Neuronal stem cell (in vitro differentiated cells): ENCODE measurements at regions not wholly inside any gene's neighbourhood (a gene's known extent, or its start where the extent isn't known, plus 50 kb on each side); places are given as distances from the start of the nearest gene placed in this dataset.

Source experiments
- DNase-seq: peaks from one replicate; pipeline ENCODE4 v3.0.0-alpha.2; 2013; ENCODE audit warnings: low spot score
- H2AFZ ChIP-seq: one replicate; pipeline ENCODE4 v1.6.1; 2013; ENCODE audit warnings: mild to moderate bottlenecking, low read length, inconsistent platforms
- H2AK5ac ChIP-seq: 2 replicates; pipeline ENCODE4 v1.6.1; 2013; ENCODE audit warnings: low read depth, mild to moderate bottlenecking, inconsistent platforms, low read length, moderate library complexity, mixed read lengths
- H2BK120ac ChIP-seq: 2 replicates; pipeline ENCODE4 v1.6.1; 2013; ENCODE audit warnings: low read depth, mild to moderate bottlenecking, inconsistent platforms, low read length, moderate library complexity, mixed read lengths
- H2BK12ac ChIP-seq: one replicate; pipeline ENCODE4 v1.6.1; 2013; ENCODE audit warnings: low read length, inconsistent platforms
- H2BK15ac ChIP-seq: 2 replicates; pipeline ENCODE4 v1.6.1; 2013; ENCODE audit warnings: mild to moderate bottlenecking, low read length, inconsistent platforms, mixed read lengths
- H2BK5ac ChIP-seq: one replicate; pipeline ENCODE4 v1.6.1; 2013; ENCODE audit warnings: inconsistent platforms, mild to moderate bottlenecking, low read length, moderate library complexity
- H3K14ac ChIP-seq: one replicate; pipeline ENCODE4 v1.6.1; 2013; ENCODE audit warnings: low read length, inconsistent platforms
- H3K18ac ChIP-seq: 2 replicates; pipeline ENCODE4 v1.6.1; 2013; ENCODE audit warnings: low read length, inconsistent platforms
- H3K23ac ChIP-seq: 2 replicates; pipeline ENCODE4 v1.6.1; 2013; ENCODE audit warnings: low read depth, mild to moderate bottlenecking, mixed read lengths, low read length, inconsistent platforms; ENCODE audit not compliant: poor library complexity
- H3K27ac ChIP-seq: replicated peaks from 3 replicates; pipeline ENCODE4 v1.5.1; 2013; ENCODE audit warnings: low read length, inconsistent platforms
- H3K27me3 ChIP-seq, 3 experiments: 2 replicates each; pipeline ENCODE4 v1.6.1; 2013; ENCODE audit warnings: low read length in 3 of 3, mild to moderate bottlenecking in 2 of 3, inconsistent platforms in 1 of 3, low read depth in 1 of 3, mixed read lengths in 1 of 3, moderate library complexity in 1 of 3; ENCODE audit not compliant: control insufficient read depth in 3 of 3, insufficient read depth in 3 of 3
- H3K36me3 ChIP-seq, 2 donors: replicated peaks in 1 of 2; 2 replicates each; pipeline ENCODE4 v1.6.1; 2013; ENCODE audit warnings: low read length in 2 of 2; ENCODE audit not compliant: control insufficient read depth in 2 of 2, insufficient read depth in 2 of 2
- H3K4ac ChIP-seq: 2 replicates; pipeline ENCODE4 v1.6.1; 2013; ENCODE audit warnings: inconsistent platforms, mild to moderate bottlenecking, low read length, moderate library complexity
- H3K4me1 ChIP-seq, 2 donors: 1 replicate in 1 of 2; 2 replicates in 1 of 2; pipeline ENCODE4 v1.6.1; 2013; ENCODE audit warnings: low read length in 2 of 2, low read depth in 1 of 2; ENCODE audit not compliant: control insufficient read depth in 2 of 2, insufficient read depth in 1 of 2
- H3K4me2 ChIP-seq: one replicate; pipeline ENCODE4 v1.6.1; 2013; ENCODE audit warnings: mild to moderate bottlenecking, low read length, inconsistent platforms; ENCODE audit not compliant: insufficient read depth, poor library complexity, severe bottlenecking
- H3K4me3 ChIP-seq, 2 donors: 2 replicates each; pipeline ENCODE4 v1.5.1; 2013; ENCODE audit warnings: low read length in 2 of 2, mild to moderate bottlenecking in 2 of 2, inconsistent platforms in 1 of 2, moderate library complexity in 1 of 2
- H3K79me1 ChIP-seq: one replicate; pipeline ENCODE4 v1.6.1; 2013; ENCODE audit warnings: low read depth, mild to moderate bottlenecking, inconsistent platforms, low read length, moderate library complexity
- H3K9ac ChIP-seq: one replicate; pipeline ENCODE4 v1.6.1; 2013; ENCODE audit warnings: mild to moderate bottlenecking, low read depth, low read length, inconsistent platforms; ENCODE audit not compliant: poor library complexity
- H3K9me3 ChIP-seq, 2 donors: replicated peaks in 1 of 2; 2 replicates each; pipeline versions ENCODE3 to v1.6.1; 2013; ENCODE audit warnings: low read length in 2 of 2, mild to moderate bottlenecking in 2 of 2, inconsistent platforms in 1 of 2, low read depth in 1 of 2, mixed read lengths in 1 of 2, moderate library complexity in 1 of 2; ENCODE audit not compliant: control insufficient read depth in 2 of 2, insufficient read depth in 1 of 2
- H4K8ac ChIP-seq: one replicate; pipeline ENCODE4 v1.6.1; 2013; ENCODE audit warnings: low read depth, mild to moderate bottlenecking, inconsistent platforms, low read length, moderate library complexity
- H4K91ac ChIP-seq: one replicate; pipeline ENCODE4 v1.6.1; 2013; ENCODE audit warnings: low read length, low read depth, mild to moderate bottlenecking, inconsistent platforms; ENCODE audit not compliant: poor library complexity
- WGBS, 2 donors: extraction: QIAGEN DNeasy Blood & Tissue Kit; methylation state at CpG; one replicate each; pipeline ENCODE4 v1.1.7; 2013; ENCODE audit warnings: missing lambda C conversion rate in 2 of 2, mixed read lengths in 1 of 2; ENCODE audit not compliant: insufficient read length in 2 of 2, insufficient replicate concordance in 1 of 2; ENCODE audit errors: extremely low coverage in 2 of 2; 5-methylcytosine and 5-hydroxymethylcytosine counted together

DNA sequence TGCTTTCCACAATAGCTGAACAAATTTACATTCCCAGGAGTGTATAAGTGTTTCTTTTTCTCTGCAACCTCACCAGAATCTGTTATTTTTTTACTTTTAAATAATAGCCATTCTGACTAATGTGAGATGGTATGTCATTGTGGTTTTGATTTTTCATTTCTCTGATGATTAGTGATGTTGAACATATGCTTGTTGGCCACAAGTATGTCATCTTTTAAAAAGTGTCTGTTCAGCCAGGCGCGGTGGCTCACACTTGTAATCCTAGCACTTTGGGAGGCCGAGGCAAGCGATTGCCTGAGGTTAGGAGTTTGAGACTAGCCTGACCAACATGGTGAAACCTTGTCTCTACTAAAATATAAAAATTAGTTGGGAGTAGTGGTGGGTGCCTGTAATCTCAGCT, 619.3 kb downstream of the SI start:
- no peak for DNase-seq
- Histone ChIP-seq H3K4me3 (no peak overlapping the region), H2BK120ac (no peak overlapping the region), H2BK12ac (no peak overlapping the region), H3K79me1 (no peaks in the 10 kb centered on the region), H2BK5ac (no peak overlapping the region), H4K91ac (no peak overlapping the region), H2AFZ (no peak overlapping the region), H3K27ac (no peak overlapping the region), H3K36me3 (no peaks in the 10 kb centered on the region), H3K9ac (no peak overlapping the region), H3K14ac (no peak overlapping the region), H3K4me1 (no peaks in the 10 kb centered on the region), H3K23ac (no peak overlapping the region), H2AK5ac (no peak overlapping the region), H3K9me3 (no peaks in the 10 kb centered on the region), H3K4me2 (no peak overlapping the region), H4K8ac (no peak overlapping the region), H2BK15ac (no peak overlapping the region), H3K18ac (no peak overlapping the region), H3K27me3 (no peaks in the 10 kb centered on the region), H3K4ac (no peak overlapping the region)
- WGBS, 2 donors, result no CpG with 5 or more reads among the region's 4 CpGs

DNA sequence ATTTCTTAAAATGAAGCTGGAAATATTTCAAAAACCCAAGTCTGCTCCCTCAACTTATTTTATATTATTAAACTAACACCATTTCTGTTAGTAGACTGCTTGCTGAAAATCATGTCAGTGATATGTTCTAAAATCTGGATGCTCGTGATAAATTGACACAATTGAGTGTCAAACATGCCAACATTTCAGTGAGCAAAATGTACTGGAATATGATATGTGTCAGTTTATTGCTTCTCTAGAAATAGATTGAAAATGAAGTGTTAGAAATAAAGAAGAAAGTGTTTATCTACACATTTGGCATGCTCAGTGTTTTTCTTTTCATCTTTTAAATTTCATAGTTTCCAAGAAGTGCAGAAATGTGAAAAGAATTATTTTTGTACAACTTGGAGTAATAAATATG, 624.6 kb downstream of the SI start:
- H3K4ac ChIP-seq, result no peak overlapping the region
- H2AFZ ChIP-seq, result no peak overlapping the region
- no CpG with 5 or more reads among the region's 1 CpG for WGBS, 2 donors
- H3K27ac ChIP-seq, result no peak overlapping the region
- no peak for DNase-seq
- no peak overlapping the region for H2BK120ac ChIP-seq
- no peak overlapping the region for H4K91ac ChIP-seq
- no peak overlapping the region for H2BK15ac ChIP-seq
- H3K23ac ChIP-seq, result no peak overlapping the region
- H3K27me3 ChIP-seq, result no peaks in the 10 kb centered on the region
- H2BK5ac ChIP-seq, result no peak overlapping the region
- H3K4me1 ChIP-seq, result no peaks in the 10 kb centered on the region
- H4K8ac ChIP-seq, result no peak overlapping the region
- no peak overlapping the region for H3K14ac ChIP-seq
- no peaks in the 10 kb centered on the region for H3K79me1 ChIP-seq
- no peak overlapping the region for H3K4me2 ChIP-seq
- H3K36me3 ChIP-seq, result no peaks in the 10 kb centered on the region
- no peak overlapping the region for H3K9ac ChIP-seq
- no peak overlapping the region for H3K4me3 ChIP-seq
- no peak overlapping the region for H2BK12ac ChIP-seq
- no peaks in the 10 kb centered on the region for H3K9me3 ChIP-seq
- no peak overlapping the region for H2AK5ac ChIP-seq
- H3K18ac ChIP-seq, result no peak overlapping the region

DNA sequence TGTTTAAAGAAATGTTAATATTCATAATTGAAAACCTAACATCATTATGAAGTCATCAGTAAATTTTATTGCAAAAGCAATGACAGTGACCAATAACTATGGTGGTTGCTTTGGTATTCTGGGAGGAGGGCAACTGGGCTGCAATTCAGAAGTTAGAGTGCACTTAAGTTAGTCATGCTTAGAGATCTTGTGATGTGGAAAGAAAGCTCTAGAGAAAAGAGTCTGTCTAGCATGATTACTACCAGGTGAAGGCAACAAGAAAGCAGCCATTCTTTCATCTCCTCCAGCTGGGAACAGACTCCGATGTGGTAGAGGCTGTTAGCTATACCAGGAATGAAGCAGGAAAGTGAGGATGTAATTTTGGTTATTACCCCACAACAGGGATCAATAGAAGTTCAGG, 625.6 kb downstream of the SI start:
- H3K9me3 ChIP-seq, result peaks cover 0 to 4% of the 10 kb centered on the region in 2 donors
- no peaks in the 10 kb centered on the region for H3K27me3 ChIP-seq
- H4K8ac ChIP-seq, result no peak overlapping the region
- no peaks in the 10 kb centered on the region for H3K79me1 ChIP-seq
- no peak for DNase-seq
- H3K14ac ChIP-seq, result no peak overlapping the region
- H3K18ac ChIP-seq, result no peak overlapping the region
- no peaks in the 10 kb centered on the region for H3K36me3 ChIP-seq
- H2BK15ac ChIP-seq, result no peak overlapping the region
- H3K4ac ChIP-seq, result no peak overlapping the region
- no CpG with 5 or more reads among the region's 1 CpG for WGBS, 2 donors
- H3K4me2 ChIP-seq, result no peak overlapping the region
- H3K4me1 ChIP-seq, result no peaks in the 10 kb centered on the region
- H3K23ac ChIP-seq, result no peak overlapping the region
- H2BK120ac ChIP-seq, result no peak overlapping the region
- H2AFZ ChIP-seq, result no peak overlapping the region
- no peak overlapping the region for H4K91ac ChIP-seq
- H3K4me3 ChIP-seq, result no peak overlapping the region
- no peak overlapping the region for H3K27ac ChIP-seq
- H2BK12ac ChIP-seq, result no peak overlapping the region
- no peak overlapping the region for H2BK5ac ChIP-seq
- H3K9ac ChIP-seq, result no peak overlapping the region
- no peak overlapping the region for H2AK5ac ChIP-seq

DNA sequence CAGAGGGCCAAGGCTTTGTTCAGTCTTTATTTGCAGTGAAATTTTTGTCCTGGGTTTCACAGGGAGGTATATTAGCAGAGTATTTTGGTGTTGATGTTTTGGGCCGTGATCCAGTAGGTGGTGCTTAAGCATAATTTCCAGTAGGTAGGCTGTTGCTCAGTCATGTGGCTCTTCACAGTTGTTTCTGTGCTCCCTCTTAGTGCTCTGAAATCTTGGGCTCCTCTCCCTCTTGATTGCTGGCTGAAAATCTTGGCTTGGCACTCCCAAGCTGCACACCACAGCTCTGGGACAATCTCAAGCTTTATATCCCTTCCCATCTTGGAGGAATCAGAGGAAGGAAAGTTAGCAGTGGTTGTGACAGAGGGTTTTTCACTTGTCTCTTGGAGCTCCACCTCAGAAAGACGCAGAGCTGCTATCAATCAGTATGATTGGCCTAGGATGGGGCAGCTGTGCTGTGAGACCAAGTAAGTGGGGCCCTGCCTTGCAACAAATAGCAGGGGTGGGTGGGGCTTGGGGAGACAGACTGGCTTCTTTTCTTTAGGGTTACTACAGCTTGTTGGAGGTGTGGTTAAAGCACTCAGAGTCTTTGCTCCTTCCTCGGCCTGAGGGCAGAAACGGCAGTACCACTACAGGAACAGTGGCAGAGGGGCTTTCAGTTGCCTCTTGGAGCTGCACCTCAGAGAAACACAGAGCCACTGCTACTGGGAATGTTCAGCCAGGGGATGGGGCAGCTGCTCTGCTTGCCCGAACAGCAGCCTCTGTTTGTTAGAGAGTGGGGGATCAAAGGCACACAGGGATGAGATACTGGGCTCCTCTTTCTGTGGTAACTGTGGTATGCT, 627.0 kb downstream of the SI start:
- no peak for DNase-seq
- Histone ChIP-seq H3K4me1 (no peaks in the 10 kb centered on the region), H2BK15ac (no peak overlapping the region), H3K27ac (no peak overlapping the region), H2BK12ac (no peak overlapping the region), H2AK5ac (no peak overlapping the region), H3K23ac (no peak overlapping the region), H3K4me3 (no peak overlapping the region), H3K79me1 (no peaks in the 10 kb centered on the region), H3K9me3 (peaks cover 0 to 6% of the 10 kb centered on the region in 2 donors), H3K4me2 (no peak overlapping the region), H3K27me3 (no peaks in the 10 kb centered on the region), H2AFZ (peak overlapping the region; percentile 70), H3K9ac (no peak overlapping the region), H3K36me3 (no peaks in the 10 kb centered on the region), H4K91ac (no peak overlapping the region), H4K8ac (no peak overlapping the region), H3K4ac (no peak overlapping the region), H2BK120ac (no peak overlapping the region), H2BK5ac (no peak overlapping the region), H3K14ac (no peak overlapping the region), H3K18ac (peak overlapping the region; percentile 2)
- no CpG with 5 or more reads among the region's 5 CpGs for WGBS, 2 donors
